OCI-LY7 (cell line): ENCODE measurements at regions not wholly inside any gene's neighbourhood (a gene's known extent, or its start where the extent isn't known, plus 50 kb on each side); places are given as distances from the start of the nearest gene placed in this dataset.

Experiments
- CTCF ChIP-seq: fragments of 200-600 bp; sonication (generic); conservative IDR thresholded peaks from 2 replicates; pipeline ENCODE4 v1.5.1; 2014; ENCODE audit warnings: mild to moderate bottlenecking, antibody characterized with exemption, low read length, moderate library complexity, mixed read lengths
- EZH2phosphoT487 ChIP-seq: fragments of 200-600 bp; sonication (generic); IDR thresholded peaks from 2 replicates; pipeline ENCODE4 v1.6.1; 2018; ENCODE audit warnings: low read depth, borderline replicate concordance, mild to moderate bottlenecking, mixed run types, antibody characterized with exemption, low read length, moderate library complexity, mixed read lengths

GRCh38 chr22:49380828-49381114 lies 446.9 kb downstream of the BRD1 start:
- TF ChIP-seq CTCF = no peak
- TF ChIP-seq EZH2phosphoT487 = no peak
